Panc1 (cell line): ENCODE measurements at regions not wholly inside any gene's neighbourhood (a gene's known extent, or its start where the extent isn't known, plus 50 kb on each side); places are given as distances from the start of the nearest gene placed in this dataset.
"Not testable (repeated sequence)": the region's sequence is repeated elsewhere in the genome, so short reads cannot be mapped to it uniquely, and the experiment has no call there.

Experiments
- ATAC-seq: fragments of 200-7000 bp; cut with Tn5 transposase; 2 replicates; pipeline ENCODE4 v1.9.1; 2020; ENCODE audit warnings: mild to moderate bottlenecking, moderate library complexity
- BruUV-seq: library from RNA; stranded (reverse); fragments of 400-500 nt; replicated peaks from 2 replicates; lab custom pipeline; 2021; lab: Mats Ljungman, UMichigan
- CTCF ChIA-PET: fragments of 300-600 bp; sonication (Branson Sonifier 250); formaldehyde crosslinking; loops from one replicate; lab custom pipeline; 2022; ENCODE audit warnings: antibody characterized with exemption; lab: Charles Lee
- POLR2A ChIA-PET: fragments of 300-600 bp; sonication (Branson Sonifier 250); formaldehyde crosslinking; loops from one replicate; lab custom pipeline; 2022; ENCODE audit warnings: antibody characterized with exemption; lab: Charles Lee
- DNase-seq: peaks from one replicate; pipeline ENCODE4 v3.0.0-alpha.2; 2010; ENCODE audit warnings: low read depth, low spot score
- H3K27ac ChIP-seq: 2 replicates; pipeline ENCODE4 v1.5.1; 2011; ENCODE audit warnings: mild to moderate bottlenecking, low read length, inconsistent platforms
- H3K27me3 ChIP-seq: fragments of 200-500 bp; sonication (Bioruptor generic); 2 replicates; pipeline ENCODE4 v1.6.0; 2014; ENCODE audit warnings: low read length, inconsistent platforms; ENCODE audit not compliant: control insufficient read depth, insufficient read depth
- H3K36me3 ChIP-seq: fragments of 200-500 bp; sonication (Bioruptor generic); 2 replicates; pipeline ENCODE4 v1.5.1; 2014; ENCODE audit warnings: inconsistent platforms, mild to moderate bottlenecking, low read length, moderate library complexity; ENCODE audit not compliant: control insufficient read depth, insufficient read depth
- H3K4me1 ChIP-seq: 2 replicates; pipeline ENCODE4 v1.5.1; 2011; ENCODE audit warnings: inconsistent platforms, mild to moderate bottlenecking, low read length, moderate library complexity; ENCODE audit not compliant: control insufficient read depth, insufficient read depth
- H3K4me3 ChIP-seq, 2 experiments: 2 replicates each; pipeline ENCODE4 v1.5.1; 2011 to 2012; ENCODE audit warnings: low read depth in 2 of 2, low read length in 2 of 2, mild to moderate bottlenecking in 2 of 2, inconsistent platforms in 1 of 2, moderate library complexity in 1 of 2
- H3K9me3 ChIP-seq: fragments of 200-500 bp; sonication (Bioruptor generic); 2 replicates; pipeline ENCODE4 v1.5.1; 2014; ENCODE audit warnings: low read depth, mild to moderate bottlenecking, inconsistent platforms, low read length, moderate library complexity; ENCODE audit not compliant: control insufficient read depth, insufficient read depth
- CTCF ChIP-seq: fragments of 450-650 bp; IDR thresholded peaks from 2 replicates; pipeline ENCODE4 v1.5.1; 2017; ENCODE audit warnings: mild to moderate bottlenecking
- POLR2AphosphoS5 ChIP-seq: IDR thresholded peaks from 2 replicates; pipeline ENCODE4 v1.6.1; 2012; ENCODE audit warnings: mild to moderate bottlenecking, low read depth, low read length, moderate library complexity
- REST ChIP-seq, 2 experiments: IDR thresholded peaks; 2 replicates each; pipeline ENCODE4 v1.6.1; 2011 to 2012; ENCODE audit warnings: low read depth in 2 of 2, control low read depth in 1 of 2, low read length in 1 of 2, mild to moderate bottlenecking in 1 of 2, moderate library complexity in 1 of 2; ENCODE audit not compliant: insufficient read depth in 1 of 2
- SIN3A ChIP-seq: IDR thresholded peaks from 2 replicates; pipeline ENCODE4 v1.6.1; 2012; ENCODE audit warnings: low read depth, mild to moderate bottlenecking, low read length, moderate library complexity, borderline replicate concordance; ENCODE audit not compliant: insufficient read depth
- TCF7L2 ChIP-seq: IDR thresholded peaks from 2 replicates; pipeline ENCODE4 v1.6.1; 2011; ENCODE audit warnings: mild to moderate bottlenecking, low read depth, low read length, inconsistent platforms
- in situ Hi-C: cut with HindIII; loops from 2 replicates; pipeline ENCODE4 v1.10.0; 2016; ENCODE audit warnings: low sequenced_read_pairs, low pct_unique_long_range_greater_than_20kb
- intact Hi-C: fragments of 100-400 bp; cut with micrococcal nuclease; formaldehyde crosslinking; loops from one replicate; pipeline ENCODE4 v1.10.0; 2022; ENCODE audit not compliant: unreplicated experiment

DNA sequence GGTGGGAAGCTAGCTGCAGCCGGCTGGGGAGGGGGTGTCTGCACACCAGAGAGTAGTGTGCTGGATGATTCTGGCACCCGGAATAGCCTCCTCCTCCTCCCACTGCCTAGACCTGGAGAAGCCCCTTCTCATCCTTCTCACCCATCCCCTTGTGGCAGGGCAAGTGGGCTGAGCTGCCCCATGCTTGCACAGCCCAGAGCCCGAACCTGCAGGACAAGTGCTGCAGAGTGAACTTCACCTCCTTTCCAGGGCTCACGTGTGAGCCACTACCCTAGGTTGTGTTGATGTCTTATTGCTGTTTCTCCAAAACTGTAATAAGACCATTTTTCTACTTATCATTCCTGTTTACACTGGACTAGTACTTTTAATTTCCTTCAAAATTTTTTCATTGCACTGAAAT is 56.1 kb upstream of the GLYATL1B start:
- BruUV-seq: no TSS peak
- no peaks in the 10 kb centered on the region for H3K9me3 ChIP-seq
- no peak for ATAC-seq
- no peak overlapping the region for H3K4me3 ChIP-seq
- no peaks in the 10 kb centered on the region for H3K4me1 ChIP-seq
- in situ Hi-C loops: no loop called here
- DNase-seq: no peak
- ChIA-PET POLR2A (no interaction called here), CTCF (no interaction called here)
- intact Hi-C loops: no loop called here
- TF ChIP-seq TCF7L2: no peak
- TF ChIP-seq REST (IDR thresholded peaks at IDR 0.05; ENCODE audit: insufficient read depth in 1 of 2, low read depth in 2 of 2, low read length in 1 of 2): no peak
- TF ChIP-seq POLR2AphosphoS5: no peak
- no peak for TF ChIP-seq SIN3A
- no peak for TF ChIP-seq CTCF
- peaks cover 3% of the 10 kb centered on the region for H3K27me3 ChIP-seq
- H3K36me3 ChIP-seq: no peaks in the 10 kb centered on the region
- no peak overlapping the region for H3K27ac ChIP-seq

DNA sequence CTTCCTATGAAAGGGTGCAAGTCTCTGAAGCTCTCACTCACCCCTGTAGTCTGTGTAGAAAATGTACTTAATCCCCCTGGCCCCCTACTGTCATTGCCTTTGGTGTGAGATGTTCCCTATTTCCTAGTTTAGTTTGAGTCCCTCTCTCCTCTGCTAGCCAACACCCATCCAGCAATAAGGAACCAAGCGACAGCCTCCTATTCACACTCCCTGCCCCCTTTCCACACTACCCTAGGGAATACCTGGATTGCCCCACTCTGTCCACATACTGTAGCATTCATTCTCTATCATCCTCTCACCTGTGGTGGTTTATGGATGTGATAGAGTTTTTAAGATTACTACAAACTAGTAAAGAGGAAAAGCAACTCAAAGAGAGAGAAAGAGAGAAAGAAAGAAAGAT is 54.4 kb upstream of the GLYATL1B start:
- H3K4me3 ChIP-seq, H3K4me1 ChIP-seq, H3K27me3 ChIP-seq, in situ Hi-C loops, H3K27ac ChIP-seq, intact Hi-C loops, DNase-seq, H3K36me3 ChIP-seq, ATAC-seq, BruUV-seq, POLR2A ChIA-PET, H3K9me3 ChIP-seq, CTCF ChIA-PET: not testable (repeated sequence)
